Stimulated activated CD4-positive, alpha-beta T cell treated with anti-CD3 and anti-CD28 coated beads, Interleukin-1b, Interleukin-23, amount 100 ng/mL, for 48 hours (primary cell): ENCODE measurements at regions not wholly inside any gene's neighbourhood (a gene's known extent, or its start where the extent isn't known, plus 50 kb on each side); places are given as distances from the start of the nearest gene placed in this dataset.
"Not testable (repeated sequence)": the region's sequence is repeated elsewhere in the genome, so short reads cannot be mapped to it uniquely, and the experiment has no call there.

Experiments used
- DNase-seq: peaks from one replicate; pipeline ENCODE4 v3.0.0-alpha.2; 2020

- no peak for DNase-seq
These were observed 268.6 kb downstream of the PDCD6IP start for GRCh38 chr3:34066999-34067398.

GRCh38 chr3:34067536-34068051 is 269.2 kb downstream of the PDCD6IP start:
- DNase-seq, result no peak

DNA sequence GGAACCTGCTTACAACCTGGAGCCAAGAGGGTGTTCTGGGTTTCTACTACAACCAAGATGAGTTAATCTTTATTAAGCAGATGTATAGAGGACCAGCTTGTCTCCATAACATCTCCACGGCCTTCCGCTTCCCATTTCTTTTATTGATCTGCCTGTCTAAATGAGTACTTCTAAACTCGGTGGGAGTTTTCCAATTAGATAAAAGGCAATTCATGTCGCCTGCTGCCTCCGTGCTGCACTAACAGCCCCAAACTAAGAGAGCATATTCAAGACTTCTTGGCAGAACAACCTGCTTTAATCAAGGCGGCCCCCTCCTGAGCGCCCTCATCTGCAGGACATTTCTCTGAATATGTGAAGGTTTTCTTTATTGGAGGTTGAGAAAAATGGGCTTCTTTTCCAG is 270.1 kb downstream of the PDCD6IP start:
- no peak for DNase-seq

DNA sequence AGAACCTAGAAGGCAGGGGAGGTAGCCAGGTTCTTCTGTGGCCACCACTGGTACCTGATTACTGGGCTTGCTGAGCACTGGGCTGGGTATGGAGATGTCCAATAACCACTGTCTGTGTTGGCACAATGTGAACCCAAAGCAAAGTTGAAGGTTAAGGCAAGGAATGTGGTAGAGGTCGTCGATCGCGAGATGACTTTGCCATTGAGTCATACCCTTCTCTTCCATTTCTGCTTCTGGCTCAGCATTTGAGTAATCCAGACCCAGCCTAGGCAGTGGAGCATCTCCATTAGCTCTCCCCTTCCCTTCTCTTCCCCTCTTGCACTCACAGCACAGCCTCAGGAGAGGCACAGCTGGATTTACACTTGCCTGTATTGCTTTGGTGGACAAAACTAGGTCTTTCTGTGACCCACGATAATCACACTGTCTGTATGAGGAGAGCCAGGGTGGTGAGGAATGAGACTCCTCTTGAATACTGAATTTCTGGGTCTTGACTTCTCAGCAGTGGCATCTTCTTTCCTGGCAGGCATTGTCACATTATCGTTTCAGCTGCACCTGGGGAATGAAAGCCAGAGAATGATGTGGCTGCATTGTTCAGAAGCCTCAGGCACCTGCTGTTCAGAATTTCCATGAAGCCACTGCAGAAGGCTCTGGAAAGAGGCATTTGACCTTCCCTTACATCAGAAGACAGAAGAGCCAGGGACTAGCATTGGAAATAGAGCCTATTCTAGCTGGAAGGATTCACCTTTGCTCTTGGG is 272.6 kb downstream of the PDCD6IP start:
- peak; percentile 8 for DNase-seq

DNA sequence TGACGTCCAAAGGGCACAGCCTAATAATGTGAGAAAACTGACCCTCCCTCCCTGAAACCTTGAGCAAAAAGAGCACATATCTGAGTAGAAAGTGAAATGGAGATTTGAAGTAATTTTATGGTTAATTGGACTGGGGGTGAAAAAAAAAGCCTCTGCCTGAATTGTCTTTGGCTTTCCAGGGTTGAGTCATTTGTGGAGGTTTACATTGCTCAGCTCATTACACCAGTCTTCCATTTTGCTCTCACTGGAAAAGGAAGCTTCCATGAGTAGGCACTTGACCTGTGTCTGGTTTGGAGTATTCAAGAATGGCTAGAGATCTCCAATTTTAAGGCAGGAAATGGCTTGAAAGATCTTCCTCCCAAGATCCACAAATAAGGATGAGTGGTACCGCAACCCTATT is 273.9 kb downstream of the PDCD6IP start:
- DNase-seq, result no peak

GRCh38 chr3:34073111-34073510 is 274.7 kb downstream of the PDCD6IP start:
- DNase-seq, result no peak

DNA sequence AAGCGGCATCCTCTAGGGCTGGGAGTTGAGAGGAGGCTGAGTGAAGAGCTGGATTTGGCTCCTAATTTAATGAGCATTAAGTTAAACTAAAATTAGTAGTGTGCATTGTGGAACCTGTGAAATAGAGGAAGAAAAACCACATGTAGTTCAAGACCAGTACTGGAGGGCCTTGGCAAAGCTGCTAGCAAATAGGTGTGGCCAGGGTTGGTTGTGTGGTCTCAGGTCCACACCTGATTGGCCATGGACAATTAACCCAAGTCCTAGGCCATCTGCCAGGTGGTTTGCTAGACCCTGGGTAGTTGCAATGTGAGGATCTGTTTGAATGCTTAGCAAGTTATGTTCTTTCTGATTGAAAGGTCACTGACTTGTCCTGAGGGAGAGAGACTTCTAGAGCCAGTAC is 275.5 kb downstream of the PDCD6IP start:
- DNase-seq, result no peak

- no peak for DNase-seq
These were observed 277.5 kb downstream of the PDCD6IP start for GRCh38 chr3:34075975-34076374.

DNA sequence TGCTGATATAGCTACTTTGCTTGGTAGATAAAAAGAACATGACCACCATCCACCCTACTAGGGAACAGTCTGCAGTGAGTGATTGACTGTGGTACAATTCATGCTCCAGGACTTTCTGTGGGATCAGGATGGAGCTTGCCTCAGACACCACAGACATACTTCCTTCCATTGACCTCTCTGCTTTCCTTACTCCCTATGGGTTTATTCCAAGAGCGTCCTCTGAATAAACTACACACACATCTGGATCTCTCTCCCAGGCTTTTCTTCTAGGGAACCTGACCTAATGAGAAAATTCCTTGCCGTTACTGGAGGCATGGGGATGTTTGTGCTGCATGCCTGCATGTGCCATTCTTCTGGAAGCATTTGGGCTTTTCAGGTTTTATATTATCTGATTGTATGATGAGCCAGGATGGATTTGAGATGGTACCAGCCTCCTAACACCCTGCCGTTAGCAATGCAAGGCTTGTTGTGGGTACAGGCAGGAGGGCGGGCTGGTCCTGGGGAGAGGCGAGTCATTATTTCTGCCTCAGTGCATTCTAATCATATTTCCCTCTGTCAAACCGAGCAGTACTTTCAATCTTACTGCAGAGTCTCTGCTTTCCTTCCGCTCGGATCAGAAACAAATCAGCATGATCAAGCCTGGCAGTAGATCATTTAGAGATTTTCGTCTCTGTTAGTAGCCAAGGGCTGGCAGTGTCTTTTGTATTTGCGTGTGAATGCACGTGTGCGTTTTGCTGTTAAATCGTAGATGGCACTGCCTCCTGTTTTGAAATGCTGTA is 279.2 kb downstream of the PDCD6IP start:
- no peak for DNase-seq

- DNase-seq, result no peak
These were observed 280.0 kb downstream of the PDCD6IP start for GRCh38 chr3:34078418-34078817.

DNA sequence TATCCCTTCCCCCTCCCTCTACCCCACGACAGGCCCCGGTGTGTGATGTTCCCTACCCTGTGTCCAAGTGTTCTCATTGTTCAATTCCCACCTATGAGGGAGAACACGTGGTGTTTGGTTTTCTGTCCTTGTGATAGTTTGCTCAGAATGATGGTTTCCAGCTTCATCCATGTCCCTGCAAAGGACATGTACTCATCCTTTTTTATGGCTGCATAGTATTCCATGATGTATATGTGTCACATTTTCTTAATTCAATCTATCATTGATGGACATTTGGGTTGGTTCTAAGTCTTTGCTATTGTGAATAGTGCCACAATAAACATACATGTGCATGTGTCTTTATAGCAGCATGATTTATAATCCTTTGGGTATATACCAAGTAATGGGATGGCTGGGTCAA is 281.4 kb downstream of the PDCD6IP start:
- DNase-seq, result not testable (repeated sequence)

DNA sequence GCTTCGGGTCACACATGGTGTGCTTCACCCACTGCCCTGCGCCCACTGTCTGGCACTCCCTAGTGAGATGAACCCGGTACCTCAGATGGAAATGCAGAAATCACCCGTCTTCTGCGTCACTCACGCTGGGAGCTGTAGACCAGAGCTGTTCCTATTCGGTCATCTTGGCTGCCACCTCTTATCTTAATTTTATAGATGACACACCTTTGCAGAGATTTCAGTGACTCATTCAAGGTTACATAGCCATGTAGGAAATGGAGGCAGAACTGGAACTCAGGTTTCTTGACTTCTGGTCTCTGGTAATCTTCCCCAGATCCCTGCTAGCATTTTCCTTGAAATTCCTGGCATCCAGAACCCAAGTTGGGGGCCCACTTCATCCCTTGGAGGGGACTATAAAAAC is 291.9 kb downstream of the PDCD6IP start:
- not testable (repeated sequence) for DNase-seq

DNA sequence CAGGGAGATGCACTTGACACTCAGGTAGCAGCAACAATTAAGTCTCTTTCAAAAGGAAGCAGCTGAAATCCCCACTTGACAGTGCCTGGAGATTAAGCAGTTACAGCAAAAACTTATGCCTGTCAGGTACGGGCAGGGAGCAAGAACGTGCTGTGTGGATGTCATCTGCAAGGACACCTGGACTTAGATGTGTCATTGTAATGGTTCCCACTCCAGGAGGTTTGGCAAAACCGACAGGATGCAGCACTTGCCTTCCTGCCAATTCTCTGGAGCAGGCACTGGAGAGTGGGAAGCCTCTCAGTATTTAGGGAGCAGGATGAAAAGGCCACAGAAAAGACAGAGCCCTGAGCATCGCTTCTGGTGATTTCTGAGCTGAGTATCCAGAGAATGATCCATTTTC is 292.4 kb downstream of the PDCD6IP start:
- no peak for DNase-seq

GRCh38 chr3:34094280-34094679 is 295.9 kb downstream of the PDCD6IP start:
- DNase-seq, result not testable (repeated sequence)

- no peak for DNase-seq
These were observed 303.9 kb downstream of the PDCD6IP start for GRCh38 chr3:34102288-34102687.

- DNase-seq, result no peak
These were observed 307.9 kb downstream of the PDCD6IP start for GRCh38 chr3:34106379-34106778.

DNA sequence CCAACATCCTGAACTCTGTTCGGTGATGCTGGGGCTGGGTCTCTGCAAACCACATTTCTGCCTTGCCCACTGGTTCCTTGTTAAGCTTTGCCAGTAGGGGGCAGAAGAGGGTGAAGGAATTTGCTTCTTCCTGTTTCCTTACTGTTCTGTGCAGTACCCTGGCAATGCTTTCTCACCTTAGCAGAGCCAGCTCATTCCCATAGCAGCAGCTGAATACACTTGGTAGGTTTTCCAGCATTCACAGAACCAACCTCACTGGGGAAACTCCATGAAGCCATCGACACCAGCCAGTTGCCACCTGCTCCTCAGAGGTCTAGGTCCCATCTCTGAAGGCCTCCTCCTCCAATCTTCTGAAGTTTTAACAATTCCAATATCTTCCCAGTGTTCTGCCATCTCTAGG is 308.4 kb downstream of the PDCD6IP start:
- peak; percentile 3 for DNase-seq

DNA sequence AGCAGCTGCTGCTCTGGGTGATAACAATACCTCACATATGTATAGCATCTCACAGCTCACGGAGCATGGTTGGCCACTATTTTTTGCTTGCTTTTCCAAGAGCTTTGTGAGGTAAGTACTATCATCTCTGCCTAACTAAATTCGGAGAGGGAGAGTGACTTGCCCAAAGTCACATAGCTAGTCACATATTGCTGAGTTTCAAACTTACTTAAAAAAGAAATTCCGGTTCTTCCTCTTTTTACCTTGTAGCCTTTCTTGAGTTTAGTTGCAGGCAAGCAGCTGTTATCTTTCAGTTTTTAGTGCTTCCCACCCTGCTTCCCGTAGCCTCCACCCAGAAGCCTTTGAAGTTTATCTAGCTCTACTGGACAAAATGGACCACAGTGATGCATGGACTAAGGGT is 309.2 kb downstream of the PDCD6IP start:
- no peak for DNase-seq

- DNase-seq, result no peak
These were observed 310.6 kb downstream of the PDCD6IP start for GRCh38 chr3:34109021-34109420.

GRCh38 chr3:34109846-34110245 is 311.4 kb downstream of the PDCD6IP start:
- DNase-seq, result no peak

DNA sequence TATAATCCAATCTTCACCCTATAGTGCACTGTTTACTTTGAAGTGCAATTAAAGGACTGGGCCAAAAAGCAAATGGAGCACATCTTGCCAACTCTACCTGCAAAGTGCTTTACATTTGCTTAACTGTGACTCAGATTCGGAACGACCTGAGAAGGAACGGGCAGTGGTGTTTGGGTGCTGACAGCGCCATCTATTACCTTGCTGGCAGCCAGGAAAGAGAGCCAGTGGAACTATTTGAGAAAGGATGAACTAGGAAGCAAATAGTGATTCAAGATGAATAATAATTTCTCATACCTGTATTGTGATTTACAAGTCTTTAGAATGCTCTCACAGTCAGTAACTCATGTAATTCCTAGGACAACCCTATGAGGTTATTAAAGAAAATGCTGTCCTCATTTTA is 312.9 kb downstream of the PDCD6IP start:
- DNase-seq, result no peak

- not testable (repeated sequence) for DNase-seq
These were observed 313.8 kb downstream of the PDCD6IP start for GRCh38 chr3:34112261-34112660.

GRCh38 chr3:34131091-34131490 is 332.7 kb downstream of the PDCD6IP start:
- no peak for DNase-seq

DNA sequence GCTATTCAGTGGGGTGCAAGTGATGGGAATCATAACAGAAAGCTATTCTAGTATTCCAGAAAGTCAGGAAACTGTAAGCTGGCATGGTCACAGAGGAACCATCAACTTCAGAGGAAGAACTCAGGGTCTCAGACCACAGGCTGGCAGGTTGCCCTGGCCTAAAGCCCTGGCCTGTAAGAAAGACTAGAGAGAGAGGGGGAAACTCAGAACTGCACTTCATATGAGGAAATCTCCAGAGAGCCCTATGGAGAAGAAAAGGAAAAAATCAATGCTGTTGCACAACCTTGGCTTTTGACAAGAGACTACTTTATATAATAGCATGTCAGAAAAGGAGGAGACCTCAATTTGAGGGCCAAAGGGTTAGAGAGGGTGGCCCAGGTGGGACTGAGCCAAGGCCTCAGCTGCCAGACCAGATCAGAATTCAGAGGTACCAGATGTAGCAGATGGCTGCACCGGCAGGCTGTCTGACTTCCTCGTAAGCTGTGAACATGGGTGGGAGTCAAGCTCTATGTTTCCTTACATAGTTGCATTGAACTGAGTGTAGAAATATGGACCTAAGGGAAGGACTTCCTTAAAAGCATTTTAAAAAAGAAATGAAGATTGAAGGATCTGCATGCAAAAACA is 333.8 kb downstream of the PDCD6IP start:
- no peak for DNase-seq
